Liver (tissue), 8 donors: ENCODE measurements at regions not wholly inside any gene's neighbourhood (a gene's known extent, or its start where the extent isn't known, plus 50 kb on each side); places are given as distances from the start of the nearest gene placed in this dataset.

ENCODE experiments used
- DNase-seq: peaks from one replicate; pipeline ENCODE4 v3.0.0-alpha.2; 2017; ENCODE audit warnings: low spot score
- H3K27ac ChIP-seq, 2 donors: one replicate each; pipeline ENCODE4 v1.7.0; 2013; ENCODE audit warnings: inconsistent platforms in 2 of 2, low read length in 2 of 2, control low read depth in 1 of 2, low read depth in 1 of 2, mild to moderate bottlenecking in 1 of 2
- H3K27me3 ChIP-seq, 4 donors: one replicate each; pipeline versions ENCODE4 v1.6.1 to v1.7.0; 2013; ENCODE audit warnings: low read length in 3 of 4, inconsistent platforms in 1 of 4, mild to moderate bottlenecking in 1 of 4, moderate library complexity in 1 of 4; ENCODE audit not compliant: control insufficient read depth in 4 of 4, insufficient read depth in 4 of 4
- H3K36me3 ChIP-seq, 4 donors: one replicate each; pipeline versions ENCODE4 v1.6.1 to v1.7.0; 2013; ENCODE audit warnings: low read length in 3 of 4, mild to moderate bottlenecking in 3 of 4, low read depth in 1 of 4, moderate library complexity in 1 of 4; ENCODE audit not compliant: control insufficient read depth in 4 of 4, insufficient read depth in 3 of 4
- H3K4me1 ChIP-seq, 4 donors: one replicate each; pipeline versions ENCODE4 v1.6.1 to v1.7.0; 2013; ENCODE audit warnings: low read length in 3 of 4, mild to moderate bottlenecking in 3 of 4, moderate library complexity in 1 of 4; ENCODE audit not compliant: control insufficient read depth in 4 of 4, insufficient read depth in 4 of 4
- H3K4me3 ChIP-seq, 3 donors: one replicate each; pipeline versions ENCODE4 v1.6.1 to v1.7.0; 2013; ENCODE audit warnings: low read length in 3 of 3, control low read depth in 1 of 3, low read depth in 1 of 3, mild to moderate bottlenecking in 1 of 3
- H3K9ac ChIP-seq, 2 donors: one replicate each; pipeline ENCODE4 v1.7.0; 2013; ENCODE audit warnings: low read length in 2 of 2, mild to moderate bottlenecking in 2 of 2, moderate library complexity in 2 of 2, control low read depth in 1 of 2, low read depth in 1 of 2
- H3K9me3 ChIP-seq, 4 donors: one replicate each; pipeline versions ENCODE4 v1.6.1 to v1.7.0; 2013; ENCODE audit warnings: low read length in 3 of 4; ENCODE audit not compliant: control insufficient read depth in 4 of 4
- CTCF ChIP-seq: fragments of 150-350 bp; IDR thresholded peaks from 2 replicates; pipeline ENCODE4 v1.5.1; 2017; ENCODE audit warnings: improper control_type of control experiment, low read depth, low read length; ENCODE audit not compliant: missing input control
- EGR1 ChIP-seq, 2 donors: IDR thresholded peaks; 2 replicates each; pipeline ENCODE4 v1.6.1; 2016 to 2018; ENCODE audit warnings: antibody characterized with exemption in 2 of 2, low read depth in 2 of 2
- FOXA1 ChIP-seq: IDR thresholded peaks from 2 replicates; pipeline ENCODE4 v1.6.1; 2016; ENCODE audit warnings: antibody characterized with exemption
- FOXA2 ChIP-seq: IDR thresholded peaks from 2 replicates; pipeline ENCODE4 v1.6.1; 2016; ENCODE audit warnings: antibody characterized with exemption
- GABPA ChIP-seq, 2 donors: IDR thresholded peaks in 1 of 2; conservative IDR thresholded peaks in 1 of 2; 2 replicates each; pipeline ENCODE4 v1.6.1; 2016; ENCODE audit warnings: antibody characterized with exemption in 2 of 2, mild to moderate bottlenecking in 1 of 2, moderate library complexity in 1 of 2
- HNF4A ChIP-seq, 2 donors: conservative IDR thresholded peaks; 2 replicates each; pipeline ENCODE4 v1.6.1; 2016; ENCODE audit warnings: antibody characterized with exemption in 2 of 2, mild to moderate bottlenecking in 2 of 2
- HNF4G ChIP-seq: IDR thresholded peaks from 2 replicates; pipeline ENCODE4 v1.6.1; 2016; ENCODE audit warnings: antibody characterized with exemption
- JUND ChIP-seq, 2 donors: IDR thresholded peaks; 2 replicates each; pipeline ENCODE4 v1.6.1; 2016; ENCODE audit warnings: antibody characterized with exemption in 2 of 2
- MAX ChIP-seq: IDR thresholded peaks from 2 replicates; pipeline ENCODE4 v1.6.1; 2016; ENCODE audit warnings: antibody characterized with exemption
- NR2F2 ChIP-seq: IDR thresholded peaks from 2 replicates; pipeline ENCODE4 v1.6.1; 2016; ENCODE audit warnings: antibody characterized with exemption
- RAD21 ChIP-seq, 2 donors: IDR thresholded peaks; 2 replicates each; pipeline ENCODE4 v1.6.1; 2016; ENCODE audit warnings: antibody characterized with exemption in 2 of 2, mild to moderate bottlenecking in 2 of 2
- RXRA ChIP-seq, 2 donors: IDR thresholded peaks; 2 replicates each; pipeline ENCODE4 v1.6.1; 2017 to 2018; ENCODE audit warnings: antibody characterized with exemption in 2 of 2, mild to moderate bottlenecking in 1 of 2
- SP1 ChIP-seq: IDR thresholded peaks from 2 replicates; pipeline ENCODE4 v1.6.1; 2018; ENCODE audit warnings: antibody characterized with exemption, mild to moderate bottlenecking
- TAF1 ChIP-seq: conservative IDR thresholded peaks from 2 replicates; pipeline ENCODE4 v1.6.1; 2016; ENCODE audit warnings: antibody characterized with exemption, mild to moderate bottlenecking
- YY1 ChIP-seq: IDR thresholded peaks from 2 replicates; pipeline ENCODE4 v1.6.1; 2016; ENCODE audit warnings: antibody characterized with exemption, mild to moderate bottlenecking
- WGBS: extraction: QIAGEN DNeasy Blood & Tissue Kit; methylation state at CpG from one replicate; pipeline ENCODE4 v1.1.7; 2013; 5-methylcytosine and 5-hydroxymethylcytosine counted together
- TF ChIP-seq, protein P1 (sequence below): IDR thresholded peaks from 2 replicates; pipeline ENCODE4 v1.6.1; 2016; ENCODE audit warnings: antibody characterized with exemption
- TF ChIP-seq, protein P2 (sequence below): IDR thresholded peaks from 2 replicates; pipeline ENCODE4 v1.6.1; 2016; ENCODE audit warnings: antibody characterized with exemption, mild to moderate bottlenecking
- donor health status: healthy.
- donor health status: healthy.
- donor health status: healthy.
- donor health status: healthy.
- donor health status: healthy.

- DNase-seq: no peak
- 86% methylated on average over 1 of the region's 1 CpG for WGBS
Observed at GRCh38 chrX:71000139-71000538, 68.0 kb downstream of the SNX12 start.

More at GRCh38 chrX:71000139-71000538, 68.0 kb downstream of the SNX12 start:
- H3K27ac ChIP-seq: no peak overlapping the region
- no peak overlapping the region for H3K9ac ChIP-seq
- TF ChIP-seq GABPA (IDR thresholded peaks at IDR 0.05 in 1 of 2, conservative IDR thresholded peaks at IDR 0.05 in 1 of 2): no peak
- TF ChIP-seq TAF1: no peak
- no peak for TF ChIP-seq RAD21 (IDR thresholded peaks at IDR 0.05)
- no peak for TF ChIP-seq MAX
- no peak for TF ChIP-seq YY1
- no peak for TF ChIP-seq EGR1 (IDR thresholded peaks at IDR 0.05; ENCODE audit: low read depth in 2 of 2)
- TF ChIP-seq FOXA1: no peak
- TF ChIP-seq HNF4G: no peak
- no peak for TF ChIP-seq CTCF
- TF ChIP-seq, protein P1, sequence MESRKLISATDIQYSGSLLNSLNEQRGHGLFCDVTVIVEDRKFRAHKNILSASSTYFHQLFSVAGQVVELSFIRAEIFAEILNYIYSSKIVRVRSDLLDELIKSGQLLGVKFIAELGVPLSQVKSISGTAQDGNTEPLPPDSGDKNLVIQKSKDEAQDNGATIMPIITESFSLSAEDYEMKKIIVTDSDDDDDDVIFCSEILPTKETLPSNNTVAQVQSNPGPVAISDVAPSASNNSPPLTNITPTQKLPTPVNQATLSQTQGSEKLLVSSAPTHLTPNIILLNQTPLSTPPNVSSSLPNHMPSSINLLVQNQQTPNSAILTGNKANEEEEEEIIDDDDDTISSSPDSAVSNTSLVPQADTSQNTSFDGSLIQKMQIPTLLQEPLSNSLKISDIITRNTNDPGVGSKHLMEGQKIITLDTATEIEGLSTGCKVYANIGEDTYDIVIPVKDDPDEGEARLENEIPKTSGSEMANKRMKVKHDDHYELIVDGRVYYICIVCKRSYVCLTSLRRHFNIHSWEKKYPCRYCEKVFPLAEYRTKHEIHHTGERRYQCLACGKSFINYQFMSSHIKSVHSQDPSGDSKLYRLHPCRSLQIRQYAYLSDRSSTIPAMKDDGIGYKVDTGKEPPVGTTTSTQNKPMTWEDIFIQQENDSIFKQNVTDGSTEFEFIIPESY: no peak
- TF ChIP-seq JUND (IDR thresholded peaks at IDR 0.05): no peak
- TF ChIP-seq FOXA2: no peak
- TF ChIP-seq, protein P2, sequence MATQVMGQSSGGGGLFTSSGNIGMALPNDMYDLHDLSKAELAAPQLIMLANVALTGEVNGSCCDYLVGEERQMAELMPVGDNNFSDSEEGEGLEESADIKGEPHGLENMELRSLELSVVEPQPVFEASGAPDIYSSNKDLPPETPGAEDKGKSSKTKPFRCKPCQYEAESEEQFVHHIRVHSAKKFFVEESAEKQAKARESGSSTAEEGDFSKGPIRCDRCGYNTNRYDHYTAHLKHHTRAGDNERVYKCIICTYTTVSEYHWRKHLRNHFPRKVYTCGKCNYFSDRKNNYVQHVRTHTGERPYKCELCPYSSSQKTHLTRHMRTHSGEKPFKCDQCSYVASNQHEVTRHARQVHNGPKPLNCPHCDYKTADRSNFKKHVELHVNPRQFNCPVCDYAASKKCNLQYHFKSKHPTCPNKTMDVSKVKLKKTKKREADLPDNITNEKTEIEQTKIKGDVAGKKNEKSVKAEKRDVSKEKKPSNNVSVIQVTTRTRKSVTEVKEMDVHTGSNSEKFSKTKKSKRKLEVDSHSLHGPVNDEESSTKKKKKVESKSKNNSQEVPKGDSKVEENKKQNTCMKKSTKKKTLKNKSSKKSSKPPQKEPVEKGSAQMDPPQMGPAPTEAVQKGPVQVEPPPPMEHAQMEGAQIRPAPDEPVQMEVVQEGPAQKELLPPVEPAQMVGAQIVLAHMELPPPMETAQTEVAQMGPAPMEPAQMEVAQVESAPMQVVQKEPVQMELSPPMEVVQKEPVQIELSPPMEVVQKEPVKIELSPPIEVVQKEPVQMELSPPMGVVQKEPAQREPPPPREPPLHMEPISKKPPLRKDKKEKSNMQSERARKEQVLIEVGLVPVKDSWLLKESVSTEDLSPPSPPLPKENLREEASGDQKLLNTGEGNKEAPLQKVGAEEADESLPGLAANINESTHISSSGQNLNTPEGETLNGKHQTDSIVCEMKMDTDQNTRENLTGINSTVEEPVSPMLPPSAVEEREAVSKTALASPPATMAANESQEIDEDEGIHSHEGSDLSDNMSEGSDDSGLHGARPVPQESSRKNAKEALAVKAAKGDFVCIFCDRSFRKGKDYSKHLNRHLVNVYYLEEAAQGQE: no peak
- TF ChIP-seq SP1: no peak
- no peak for TF ChIP-seq NR2F2
- TF ChIP-seq RXRA (IDR thresholded peaks at IDR 0.05): no peak
- TF ChIP-seq HNF4A (conservative IDR thresholded peaks at IDR 0.05): no peak
- H3K4me3 ChIP-seq: no peak overlapping the region
- no peaks in the 10 kb centered on the region for H3K4me1 ChIP-seq
- no peaks in the 10 kb centered on the region for H3K9me3 ChIP-seq
- no peaks in the 10 kb centered on the region for H3K27me3 ChIP-seq
- no peaks in the 10 kb centered on the region for H3K36me3 ChIP-seq
